ENCODE measurements at regions not wholly inside any gene's neighbourhood (a gene's known extent, or its start where the extent isn't known, plus 50 kb on each side); places are given as distances from the start of the nearest gene placed in this dataset.
"Not testable (repeated sequence)": the region's sequence is repeated elsewhere in the genome, so short reads cannot be mapped to it uniquely, and the experiment has no call there.

GRCh38 chr14:104230946-104231345 lies 92.6 kb downstream of the KIF26A start:
- Mint-ChIP-seq H3K36me3 (ENCODE audit: insufficient read depth in 2 of 2) (peaks cover 6 to 8% of the 10 kb centered on the region in 2 donors), H3K4me1 (ENCODE audit: low read depth) (peaks cover 8% of the 10 kb centered on the region), H3K4me3 (no peak overlapping the region), H3K9me3 (peaks cover 7 to 8% of the 10 kb centered on the region in 2 donors), H3K27me3 (ENCODE audit: low read depth) (no peaks in the 10 kb centered on the region), H3K27ac (no peak overlapping the region)
- no peak for DNase-seq
- no peak for ATAC-seq (replicated peaks in 1 of 2)

GRCh38 chr14:104232070-104232484 lies 93.7 kb downstream of the KIF26A start:
- H3K27me3 Mint-ChIP-seq (ENCODE audit: low read depth): no peaks in the 10 kb centered on the region
- H3K36me3 Mint-ChIP-seq (ENCODE audit: insufficient read depth in 2 of 2): peaks cover 6 to 8% of the 10 kb centered on the region in 2 donors
- H3K4me1 Mint-ChIP-seq (ENCODE audit: low read depth): peaks cover 8% of the 10 kb centered on the region
- H3K4me3 Mint-ChIP-seq: no peak overlapping the region
- no peak for ATAC-seq (replicated peaks in 1 of 2)
- no peak for DNase-seq
- peaks cover 9 to 10% of the 10 kb centered on the region in 2 donors for H3K9me3 Mint-ChIP-seq
- H3K27ac Mint-ChIP-seq: no peak overlapping the region

- H3K4me1 Mint-ChIP-seq (ENCODE audit: low read depth); H3K36me3 Mint-ChIP-seq (ENCODE audit: insufficient read depth in 2 of 2); ATAC-seq (replicated peaks in 1 of 2); H3K4me3 Mint-ChIP-seq; DNase-seq; H3K27me3 Mint-ChIP-seq (ENCODE audit: low read depth); H3K9me3 Mint-ChIP-seq; H3K27ac Mint-ChIP-seq: not testable (repeated sequence)
Observed at GRCh38 chr14:104234007-104234786, 95.8 kb downstream of the KIF26A start.

- DNase-seq: no peak
- no peaks in the 10 kb centered on the region for H3K4me1 Mint-ChIP-seq (ENCODE audit: low read depth)
- no peak overlapping the region for H3K4me3 Mint-ChIP-seq
- peaks cover 4 to 6% of the 10 kb centered on the region in 2 donors for H3K36me3 Mint-ChIP-seq (ENCODE audit: insufficient read depth in 2 of 2)
- no peak overlapping the region for H3K27ac Mint-ChIP-seq
- peaks cover 5 to 8% of the 10 kb centered on the region in 2 donors for H3K9me3 Mint-ChIP-seq
- ATAC-seq (replicated peaks in 1 of 2): no peak
- no peaks in the 10 kb centered on the region for H3K27me3 Mint-ChIP-seq (ENCODE audit: low read depth)
Observed at GRCh38 chr14:104235686-104236085, 97.3 kb downstream of the KIF26A start.

- DNase-seq: no peak
- no peaks in the 10 kb centered on the region for H3K4me1 Mint-ChIP-seq (ENCODE audit: low read depth)
Observed at GRCh38 chr14:104237651-104238423, 99.5 kb downstream of the KIF26A start.

GRCh38 chr14:104238424-104239184 lies 100.2 kb downstream of the KIF26A start:
- H3K4me3 Mint-ChIP-seq: no peak overlapping the region
- H3K9me3 Mint-ChIP-seq: peaks cover 5 to 7% of the 10 kb centered on the region in 2 donors
- H3K27ac Mint-ChIP-seq: no peak overlapping the region
- DNase-seq: no peak
- H3K27me3 Mint-ChIP-seq (ENCODE audit: low read depth): no peaks in the 10 kb centered on the region
- no peaks in the 10 kb centered on the region for H3K4me1 Mint-ChIP-seq (ENCODE audit: low read depth)
- no peak for ATAC-seq (replicated peaks in 1 of 2)
- peaks cover 2 to 3% of the 10 kb centered on the region in 2 donors for H3K36me3 Mint-ChIP-seq (ENCODE audit: insufficient read depth in 2 of 2)

More at GRCh38 chr14:104237651-104238423, 99.5 kb downstream of the KIF26A start:
- no peak overlapping the region for H3K4me3 Mint-ChIP-seq
- H3K27me3 Mint-ChIP-seq (ENCODE audit: low read depth): no peaks in the 10 kb centered on the region
- H3K36me3 Mint-ChIP-seq (ENCODE audit: insufficient read depth in 2 of 2): peaks cover 4 to 6% of the 10 kb centered on the region in 2 donors
- H3K9me3 Mint-ChIP-seq: peaks cover 5 to 8% of the 10 kb centered on the region in 2 donors
- no peak overlapping the region for H3K27ac Mint-ChIP-seq
- ATAC-seq (replicated peaks in 1 of 2): no peak

GRCh38 chr14:104239185-104239775 lies 100.9 kb downstream of the KIF26A start:
- Mint-ChIP-seq H3K4me3 (no peak overlapping the region), H3K9me3 (peaks cover 5% of the 10 kb centered on the region in 2 donors), H3K27me3 (ENCODE audit: low read depth) (no peaks in the 10 kb centered on the region), H3K4me1 (ENCODE audit: low read depth) (no peaks in the 10 kb centered on the region), H3K27ac (no peak overlapping the region), H3K36me3 (ENCODE audit: insufficient read depth in 2 of 2) (peaks cover 0 to 2% of the 10 kb centered on the region in 2 donors)
- DNase-seq (no peak), ATAC-seq (replicated peaks in 1 of 2) (no peak)

GRCh38 chr14:104239861-104240301 lies 101.5 kb downstream of the KIF26A start:
- Mint-ChIP-seq H3K9me3 (peaks cover 5% of the 10 kb centered on the region in 2 donors), H3K27ac (no peak overlapping the region), H3K4me1 (ENCODE audit: low read depth) (no peaks in the 10 kb centered on the region), H3K36me3 (ENCODE audit: insufficient read depth in 2 of 2) (peaks cover 0 to 2% of the 10 kb centered on the region in 2 donors), H3K4me3 (no peak overlapping the region), H3K27me3 (ENCODE audit: low read depth) (no peaks in the 10 kb centered on the region)
- DNase-seq (no peak), ATAC-seq (replicated peaks in 1 of 2) (no peak)

- no peak overlapping the region for H3K4me3 Mint-ChIP-seq
Observed at GRCh38 chr14:104240434-104241157, 102.2 kb downstream of the KIF26A start.

GRCh38 chr14:104243200-104243599 lies 104.8 kb downstream of the KIF26A start:
- Mint-ChIP-seq H3K4me1 (ENCODE audit: low read depth) (no peaks in the 10 kb centered on the region), H3K4me3 (no peak overlapping the region), H3K27ac (no peak overlapping the region), H3K9me3 (no peaks in the 10 kb centered on the region), H3K27me3 (ENCODE audit: low read depth) (no peaks in the 10 kb centered on the region), H3K36me3 (ENCODE audit: insufficient read depth in 2 of 2) (no peaks in the 10 kb centered on the region)
- DNase-seq (no peak), ATAC-seq (replicated peaks in 1 of 2) (no peak)

More at GRCh38 chr14:104240434-104241157, 102.2 kb downstream of the KIF26A start:
- Mint-ChIP-seq H3K4me1 (ENCODE audit: low read depth) (no peaks in the 10 kb centered on the region), H3K27me3 (ENCODE audit: low read depth) (no peaks in the 10 kb centered on the region), H3K36me3 (ENCODE audit: insufficient read depth in 2 of 2) (no peaks in the 10 kb centered on the region), H3K9me3 (peaks cover 3% of the 10 kb centered on the region in 2 donors), H3K27ac (no peak overlapping the region)
- DNase-seq (no peak), ATAC-seq (replicated peaks in 1 of 2) (no peak)

- no peaks in the 10 kb centered on the region for H3K36me3 Mint-ChIP-seq (ENCODE audit: insufficient read depth in 2 of 2)
- DNase-seq (no peak), ATAC-seq (replicated peaks in 1 of 2) (no peak)
- no peaks in the 10 kb centered on the region for H3K9me3 Mint-ChIP-seq
- no peak overlapping the region for H3K27ac Mint-ChIP-seq
- H3K4me3 Mint-ChIP-seq: no peak overlapping the region
- H3K27me3 Mint-ChIP-seq (ENCODE audit: low read depth): no peaks in the 10 kb centered on the region
- no peaks in the 10 kb centered on the region for H3K4me1 Mint-ChIP-seq (ENCODE audit: low read depth)
Observed at GRCh38 chr14:104244221-104245011, 106.0 kb downstream of the KIF26A start.

All from activated T-cell treated with anti-CD3 and anti-CD28 coated beads, Interleukin-2, amount 50 U/mL, for 72 hours (primary cell).